GM12865 (cell line): ENCODE measurements at regions not wholly inside any gene's neighbourhood (a gene's known extent, or its start where the extent isn't known, plus 50 kb on each side); places are given as distances from the start of the nearest gene placed in this dataset.

Experiments used
- DNase-seq: peaks from one replicate; pipeline ENCODE4 v3.0.0; 2010; ENCODE audit warnings: low read depth
- H3K4me3 ChIP-seq: 2 replicates; pipeline ENCODE4 v1.5.1; 2011; ENCODE audit warnings: mild to moderate bottlenecking, low read depth, low read length, control low read depth
- TF ChIP-seq, protein P1 (sequence below): IDR thresholded peaks from 2 replicates; pipeline ENCODE4 v1.5.1; 2011; ENCODE audit warnings: low read length, control low read depth, low read depth, inconsistent platforms; ENCODE audit not compliant: insufficient read depth; ENCODE audit errors: missing control alignments

DNA sequence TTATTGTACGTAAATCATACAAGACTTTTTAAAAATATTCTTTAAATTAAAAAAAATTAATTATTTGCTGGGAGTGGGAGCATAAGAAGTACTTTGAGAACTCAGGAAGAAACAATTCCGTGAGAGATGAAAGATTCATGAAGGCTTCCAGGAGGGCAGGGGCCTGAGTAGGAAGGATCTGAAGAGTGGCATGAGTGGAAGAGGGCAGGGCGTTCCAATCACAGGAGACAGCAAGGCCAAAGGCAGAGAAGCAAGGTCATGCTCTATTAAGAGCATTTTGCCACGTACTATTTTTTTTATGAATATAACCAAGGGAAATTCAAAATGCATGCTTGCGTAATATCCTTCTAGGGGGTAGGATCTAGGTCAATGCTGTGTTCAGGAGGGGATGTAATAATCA, 265.5 kb downstream of the ZNF608 start:
- H3K4me3 ChIP-seq, result no peak overlapping the region
- no peak for DNase-seq
- TF ChIP-seq, protein P1, sequence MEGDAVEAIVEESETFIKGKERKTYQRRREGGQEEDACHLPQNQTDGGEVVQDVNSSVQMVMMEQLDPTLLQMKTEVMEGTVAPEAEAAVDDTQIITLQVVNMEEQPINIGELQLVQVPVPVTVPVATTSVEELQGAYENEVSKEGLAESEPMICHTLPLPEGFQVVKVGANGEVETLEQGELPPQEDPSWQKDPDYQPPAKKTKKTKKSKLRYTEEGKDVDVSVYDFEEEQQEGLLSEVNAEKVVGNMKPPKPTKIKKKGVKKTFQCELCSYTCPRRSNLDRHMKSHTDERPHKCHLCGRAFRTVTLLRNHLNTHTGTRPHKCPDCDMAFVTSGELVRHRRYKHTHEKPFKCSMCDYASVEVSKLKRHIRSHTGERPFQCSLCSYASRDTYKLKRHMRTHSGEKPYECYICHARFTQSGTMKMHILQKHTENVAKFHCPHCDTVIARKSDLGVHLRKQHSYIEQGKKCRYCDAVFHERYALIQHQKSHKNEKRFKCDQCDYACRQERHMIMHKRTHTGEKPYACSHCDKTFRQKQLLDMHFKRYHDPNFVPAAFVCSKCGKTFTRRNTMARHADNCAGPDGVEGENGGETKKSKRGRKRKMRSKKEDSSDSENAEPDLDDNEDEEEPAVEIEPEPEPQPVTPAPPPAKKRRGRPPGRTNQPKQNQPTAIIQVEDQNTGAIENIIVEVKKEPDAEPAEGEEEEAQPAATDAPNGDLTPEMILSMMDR, result no peak

DNA sequence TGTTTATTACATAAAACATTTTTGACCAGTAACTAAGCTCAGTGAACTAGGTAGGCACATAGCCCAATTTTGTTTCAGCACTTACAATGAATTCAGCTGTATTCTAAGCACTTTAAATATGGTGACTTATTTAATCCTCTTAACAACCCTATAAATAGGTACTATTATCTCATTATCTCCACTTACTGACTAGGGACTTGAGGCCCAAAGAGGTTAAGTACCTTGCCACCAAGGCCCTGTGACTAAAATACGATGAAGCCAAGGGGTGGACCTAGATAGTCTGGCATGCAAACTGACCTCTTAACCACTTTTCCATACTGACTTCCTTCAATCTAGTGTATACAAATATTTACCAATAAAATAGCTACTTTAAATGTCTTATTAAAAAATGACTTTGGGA, 266.4 kb downstream of the ZNF608 start:
- TF ChIP-seq, protein P1, result no peak
- no peak for DNase-seq
- H3K4me3 ChIP-seq, result no peak overlapping the region

DNA sequence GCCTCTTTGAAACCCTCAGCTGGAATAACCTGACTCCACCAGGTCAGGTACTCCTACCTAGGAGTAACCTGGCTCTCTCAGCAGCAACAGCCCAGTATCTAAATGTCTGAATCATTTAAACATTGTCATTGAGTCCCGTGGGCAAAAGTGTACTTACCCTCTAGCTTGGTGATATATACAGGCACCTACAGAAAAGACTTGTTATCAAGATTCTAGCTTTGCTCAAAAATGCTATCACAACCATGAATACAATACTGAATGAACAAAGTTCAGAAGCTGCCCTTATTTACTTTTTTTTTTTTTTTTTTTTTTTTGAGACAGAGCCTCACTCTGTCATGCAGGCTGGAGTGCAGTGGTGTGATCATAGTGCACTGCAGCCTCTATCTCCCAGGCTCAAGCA, 268.2 kb downstream of the ZNF608 start:
- H3K4me3 ChIP-seq, result no peak overlapping the region
- TF ChIP-seq, protein P1, result no peak
- no peak for DNase-seq

DNA sequence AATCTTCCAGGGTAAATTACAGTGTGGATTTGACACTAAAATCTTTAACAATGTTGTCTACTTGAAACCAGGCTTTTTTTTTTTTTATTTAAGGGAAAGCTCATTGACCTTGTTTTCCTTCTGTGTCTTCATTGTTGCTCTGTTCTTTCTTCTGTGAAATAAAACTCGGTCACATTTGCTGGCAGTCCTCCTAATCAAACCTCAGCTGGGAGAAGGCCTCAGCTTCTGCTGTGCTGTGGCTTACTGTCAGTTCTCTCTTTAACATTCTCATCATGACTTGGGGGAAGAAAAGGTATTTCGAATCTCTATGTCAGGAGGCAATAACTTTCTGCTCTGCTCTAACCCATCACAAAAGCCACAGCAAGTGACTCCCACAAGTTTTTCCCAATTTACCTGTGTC, 268.9 kb downstream of the ZNF608 start:
- DNase-seq, result no peak
- TF ChIP-seq, protein P1, result no peak
- no peak overlapping the region for H3K4me3 ChIP-seq

DNA sequence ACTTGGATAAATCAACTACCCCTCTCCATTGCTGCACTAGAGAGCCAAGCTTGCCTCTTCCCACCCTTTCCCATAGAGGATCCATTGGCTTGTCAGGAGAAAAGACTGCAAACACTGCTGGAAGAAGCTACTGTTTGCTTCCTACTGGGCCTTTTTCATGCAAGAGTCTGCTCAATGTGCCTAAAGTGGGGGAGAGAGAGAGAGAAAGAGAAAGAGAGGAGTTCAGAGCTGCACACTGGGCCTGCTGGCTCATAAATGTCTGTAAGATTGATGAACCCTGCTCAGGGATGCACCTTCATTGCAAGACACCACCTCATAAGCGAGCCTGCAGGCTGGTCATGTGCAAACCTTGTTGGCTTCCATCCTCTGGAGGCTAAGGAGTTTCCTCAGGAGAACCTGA, 269.4 kb downstream of the ZNF608 start:
- TF ChIP-seq, protein P1, result no peak
- H3K4me3 ChIP-seq, result no peak overlapping the region
- no peak for DNase-seq

DNA sequence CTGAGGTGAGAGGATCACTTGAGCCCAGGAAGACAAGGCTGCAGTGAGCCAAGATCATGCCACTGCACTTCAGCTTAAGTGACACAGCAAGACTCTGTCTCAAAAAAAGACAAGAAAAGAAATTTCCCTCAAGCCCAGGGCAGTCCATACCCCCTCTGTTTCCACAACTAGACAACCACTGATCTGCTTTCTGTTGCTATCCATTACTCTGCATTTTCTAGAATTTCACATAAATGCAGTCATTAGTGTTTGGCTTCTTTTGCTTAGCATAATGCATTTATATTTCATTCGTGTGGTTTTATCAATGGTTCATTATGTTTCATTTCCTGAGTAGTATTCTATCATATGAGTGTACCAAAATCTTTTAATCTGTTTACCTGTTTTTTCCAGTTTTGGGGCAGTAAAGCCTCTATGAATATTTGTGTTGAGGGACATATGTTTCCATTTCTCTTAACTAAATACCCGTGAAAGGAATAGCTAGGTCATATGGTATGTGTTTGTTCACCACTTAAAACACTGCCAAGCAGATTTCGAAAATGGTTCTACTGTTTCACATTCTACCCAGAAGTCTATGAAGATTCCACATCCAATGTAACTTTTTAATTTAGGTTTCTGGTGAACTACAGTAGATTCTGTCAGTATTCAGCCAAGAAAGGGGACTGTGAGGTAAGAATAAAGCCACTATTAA, 271.8 kb downstream of the ZNF608 start:
- no peak for DNase-seq
- TF ChIP-seq, protein P1, result no peak
- no peak overlapping the region for H3K4me3 ChIP-seq

DNA sequence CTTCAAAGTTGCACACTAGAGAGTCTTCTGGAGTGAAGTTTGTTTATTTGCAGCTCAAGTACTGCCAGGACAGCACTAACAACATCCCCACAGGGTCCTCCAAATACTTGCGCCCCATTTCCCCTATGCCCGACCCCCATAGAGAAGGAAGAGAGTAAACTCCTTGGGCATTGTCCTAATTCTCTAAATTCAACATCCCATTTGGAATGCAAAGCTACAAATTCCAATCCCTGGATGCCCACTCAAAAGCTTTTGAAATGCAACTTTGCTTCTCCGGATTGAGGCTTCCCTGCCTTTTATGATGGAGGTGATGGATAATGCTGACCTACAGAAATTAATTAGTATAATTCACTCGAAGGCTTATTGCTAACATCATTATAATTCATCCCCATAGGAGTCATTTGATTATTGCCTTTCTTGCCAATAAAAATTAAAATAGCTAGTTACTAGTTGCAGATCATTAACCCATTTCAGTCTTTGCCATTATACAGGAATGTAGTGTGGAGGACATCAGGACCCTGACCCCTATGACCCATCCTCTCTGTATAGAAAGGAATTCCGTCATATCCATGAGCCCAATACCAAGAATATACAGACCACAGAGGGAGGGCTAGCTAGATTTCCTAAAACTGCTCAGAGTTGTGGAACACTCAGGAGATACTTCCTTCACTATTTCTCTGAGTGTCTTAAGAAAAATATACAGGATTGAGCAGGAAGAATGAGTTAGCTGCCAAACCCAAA, 277.6 kb downstream of the ZNF608 start:
- no peak for DNase-seq
- TF ChIP-seq, protein P1, result no peak
- no peak overlapping the region for H3K4me3 ChIP-seq
